B cell (primary cell): ENCODE measurements at regions not wholly inside any gene's neighbourhood (a gene's known extent, or its start where the extent isn't known, plus 50 kb on each side); places are given as distances from the start of the nearest gene placed in this dataset.

Source experiments
- ATAC-seq: fragments of 200-7000 bp; cut with Tn5 transposase; one replicate; pipeline ENCODE4 v1.10.0; 2021; ENCODE audit warnings: low read depth, mild to moderate bottlenecking, moderate number of reproducible peaks, moderate library complexity
- CTCF ChIA-PET: fragments of 350-600 bp; sonication (Branson Sonifier 250); formaldehyde crosslinking; loops from one replicate; lab custom pipeline; 2021; ENCODE audit warnings: antibody characterized with exemption, inconsistent platforms; lab: Charles Lee
- POLR2A ChIA-PET: fragments of 350-600 bp; sonication (Branson Sonifier 250); formaldehyde crosslinking; loops from one replicate; lab custom pipeline; 2021; ENCODE audit warnings: antibody characterized with exemption; lab: Charles Lee
- DNase-seq: peaks from one replicate; pipeline ENCODE4 v3.0.0; 2013
- H2AFZ ChIP-seq: 2 replicates; pipeline ENCODE4 v1.6.1; 2012; ENCODE audit warnings: mild to moderate bottlenecking, low read depth, low read length; ENCODE audit not compliant: insufficient read depth, poor library complexity, severe bottlenecking
- H3K27ac ChIP-seq, 2 donors: 1 replicate in 1 of 2; 2 replicates in 1 of 2; pipeline ENCODE4 v1.5.1; 2012 to 2013; ENCODE audit warnings: low read length in 2 of 2, mild to moderate bottlenecking in 2 of 2, moderate library complexity in 1 of 2
- H3K27me3 ChIP-seq, 4 experiments: fragments of 200-600 bp in 1 of 4; sonication (generic) in 1 of 4; replicated peaks in 1 of 4; 1 replicate in 2 of 4; 2 replicates in 2 of 4; pipeline versions ENCODE4 v1.6.1 to v1.7.0; 2013 to 2016; ENCODE audit warnings: low read length in 3 of 4, mild to moderate bottlenecking in 2 of 4, mixed read lengths in 1 of 4, moderate library complexity in 1 of 4; ENCODE audit not compliant: insufficient read depth in 4 of 4, control insufficient read depth in 3 of 4; ENCODE audit errors: control extremely low read depth in 1 of 4
- H3K36me3 ChIP-seq, 2 experiments: replicated peaks in 1 of 2; 1 replicate in 1 of 2; 2 replicates in 1 of 2; pipeline versions ENCODE4 v1.6.1 to v1.7.1; 2013; ENCODE audit warnings: low read length in 1 of 2; ENCODE audit not compliant: insufficient read depth in 2 of 2, control insufficient read depth in 1 of 2; ENCODE audit errors: control extremely low read depth in 1 of 2, extremely low read depth in 1 of 2
- H3K4me1 ChIP-seq, 2 donors: fragments of 200-600 bp in 1 of 2; sonication (generic) in 1 of 2; 1 replicate in 1 of 2; 2 replicates in 1 of 2; pipeline versions ENCODE4 v1.5.1 to v1.6.1; 2013 to 2017; ENCODE audit warnings: low read length in 2 of 2; ENCODE audit not compliant: control insufficient read depth in 2 of 2, insufficient read depth in 2 of 2
- H3K4me2 ChIP-seq: replicated peaks from 2 replicates; pipeline ENCODE3; 2012; ENCODE audit warnings: mild to moderate bottlenecking, low read depth, low read length; ENCODE audit not compliant: poor library complexity, severe bottlenecking
- H3K4me3 ChIP-seq, 5 experiments: fragments of 200-600 bp in 1 of 5; sonication (generic) in 1 of 5; 1 replicate in 3 of 5; 2 replicates in 2 of 5; pipeline versions ENCODE4 v1.5.1 to v1.7.0; 2011 to 2016; ENCODE audit warnings: low read length in 4 of 5, mild to moderate bottlenecking in 4 of 5, low read depth in 2 of 5, control low read depth in 1 of 5, moderate library complexity in 1 of 5; ENCODE audit not compliant: insufficient read depth in 1 of 5; ENCODE audit errors: control extremely low read depth in 1 of 5, extremely low read depth in 1 of 5
- H3K79me2 ChIP-seq: fragments of 200-600 bp; sonication (generic); one replicate; pipeline ENCODE4 v1.6.0; 2016; ENCODE audit warnings: low read length; ENCODE audit not compliant: control insufficient read depth, insufficient read depth
- H3K9ac ChIP-seq: fragments of 200-600 bp; sonication (generic); 2 replicates; pipeline ENCODE4 v1.6.1; 2017; ENCODE audit warnings: mild to moderate bottlenecking, low read length, moderate library complexity
- H3K9me3 ChIP-seq, 3 donors: one replicate each; pipeline versions ENCODE4 v1.6.1 to v1.7.1; 2013; ENCODE audit warnings: low read length in 2 of 3; ENCODE audit not compliant: control insufficient read depth in 2 of 3, insufficient read depth in 1 of 3; ENCODE audit errors: control extremely low read depth in 1 of 3
- H4K20me1 ChIP-seq: 2 replicates; pipeline ENCODE4 v1.6.0; 2012; ENCODE audit warnings: mild to moderate bottlenecking, low read length; ENCODE audit not compliant: insufficient read depth, control insufficient read depth, poor library complexity, severe bottlenecking
- H3K27ac Mint-ChIP-seq: one replicate; pipeline ENCODE4 v1.8.0; 2021; ENCODE audit warnings: mixed read lengths
- H3K27me3 Mint-ChIP-seq: one replicate; pipeline ENCODE4 v1.8.0; 2021; ENCODE audit warnings: mixed read lengths
- H3K4me1 Mint-ChIP-seq: one replicate; pipeline ENCODE4 v1.8.0; 2021; ENCODE audit warnings: mixed read lengths
- H3K4me3 Mint-ChIP-seq: one replicate; pipeline ENCODE4 v1.8.0; 2021; ENCODE audit warnings: mixed read lengths
- H3K9me3 Mint-ChIP-seq: one replicate; pipeline ENCODE4 v1.8.0; 2022; ENCODE audit warnings: mixed read lengths; ENCODE audit not compliant: insufficient read depth
- CTCF ChIP-seq: fragments of 200-600 bp; IDR thresholded peaks from one replicate; pipeline ENCODE4 v1.8.0; 2022; ENCODE audit warnings: antibody characterized with exemption, mild to moderate bottlenecking
- EZH2 ChIP-seq: IDR thresholded peaks from 2 replicates; pipeline ENCODE4 v1.6.1; 2012; ENCODE audit warnings: borderline replicate concordance, low read depth, mild to moderate bottlenecking, moderate library complexity, low read length; ENCODE audit not compliant: insufficient read depth, poor library complexity, severe bottlenecking
- whole genome bisulfite sequencing: methylation state at CpG from one replicate; pipeline ENCODE4 v1.1.5; 2013; ENCODE audit warnings: missing lambda C conversion rate; ENCODE audit not compliant: insufficient coverage; 5-methylcytosine and 5-hydroxymethylcytosine counted together
- intact Hi-C: fragments of 100-400 bp; cut with micrococcal nuclease; formaldehyde crosslinking; loops from one replicate; pipeline ENCODE4 v1.10.0; 2022

GRCh38 chr10:83698899-83699298 is 440.4 kb upstream of the GHITM start:
- Histone ChIP-seq H3K79me2 (no peaks in the 10 kb centered on the region), H3K9ac (no peak overlapping the region), H3K9me3 (no peaks in the 10 kb centered on the region), H3K27me3 (no peaks in the 10 kb centered on the region), H3K27ac (no peak overlapping the region), H3K4me1 (no peaks in the 10 kb centered on the region), H3K4me3 (no peak overlapping the region), H3K36me3 (no peaks in the 10 kb centered on the region), H3K4me2 (no peak overlapping the region), H2AFZ (no peak overlapping the region), H4K20me1 (no peaks in the 10 kb centered on the region)
- ChIA-PET POLR2A (no interaction called here), CTCF (no interaction called here)
- no peak overlapping the region for H3K27ac Mint-ChIP-seq
- TF ChIP-seq EZH2 (no peak), CTCF (no peak)
- DNase-seq (no peak), ATAC-seq (no peak)
- H3K4me1 Mint-ChIP-seq, result no peaks in the 10 kb centered on the region
- intact Hi-C loops, result no loop called here
- no CpG with 5 or more reads among the region's 2 CpGs for WGBS
- no peaks in the 10 kb centered on the region for H3K27me3 Mint-ChIP-seq
- H3K4me3 Mint-ChIP-seq, result no peak overlapping the region
- no peaks in the 10 kb centered on the region for H3K9me3 Mint-ChIP-seq

GRCh38 chr10:83701799-83702198 is 437.5 kb upstream of the GHITM start:
- CTCF ChIA-PET, result no interaction called here
- no peaks in the 10 kb centered on the region for H3K4me1 Mint-ChIP-seq
- 41% methylated on average over 2 of the region's 3 CpGs for WGBS

More at GRCh38 chr10:83701799-83702198, 437.5 kb upstream of the GHITM start:
- intact Hi-C loops, result no loop called here
- POLR2A ChIA-PET, result no interaction called here
- Mint-ChIP-seq H3K27me3 (no peaks in the 10 kb centered on the region), H3K4me3 (no peak overlapping the region), H3K9me3 (no peaks in the 10 kb centered on the region), H3K27ac (no peak overlapping the region)
- H3K79me2 ChIP-seq, result no peaks in the 10 kb centered on the region
- no peaks in the 10 kb centered on the region for H3K36me3 ChIP-seq
- H3K9ac ChIP-seq, result no peak overlapping the region
- H3K4me2 ChIP-seq, result no peak overlapping the region
- no peak overlapping the region for H2AFZ ChIP-seq
- ATAC-seq (no peak), DNase-seq (no peak)
- H4K20me1 ChIP-seq, result no peaks in the 10 kb centered on the region
- H3K9me3 ChIP-seq, result no peaks in the 10 kb centered on the region
- H3K27me3 ChIP-seq, result no peaks in the 10 kb centered on the region
- H3K4me1 ChIP-seq, result no peaks in the 10 kb centered on the region
- no peak overlapping the region for H3K4me3 ChIP-seq
- TF ChIP-seq EZH2 (no peak), CTCF (no peak)
- H3K27ac ChIP-seq, result no peak overlapping the region
